Upper lobe of left lung (tissue), 6 donors: ENCODE measurements at regions not wholly inside any gene's neighbourhood (a gene's known extent, or its start where the extent isn't known, plus 50 kb on each side); places are given as distances from the start of the nearest gene placed in this dataset.
A peak's percentile ranks its signal among the peaks of the same experiment; 100 is the strongest.

Experiments
- ATAC-seq, 2 donors: fragments of 200-7000 bp; cut with Tn5 transposase; one replicate each; pipeline ENCODE4 v1.9.1; 2022; ENCODE audit warnings: mild to moderate bottlenecking in 2 of 2, moderate library complexity in 2 of 2; ENCODE audit not compliant: low FRiP score in 2 of 2
- DNase-seq, 2 donors: peaks; one replicate each; pipeline ENCODE4 v3.0.0-alpha.2; 2019 to 2020
- H3K27ac ChIP-seq, 4 donors: fragments of 200-600 bp; sonication (generic); one replicate each; pipeline ENCODE4 v1.5.1; 2016 to 2019
- H3K27me3 ChIP-seq, 4 donors: fragments of 200-600 bp; sonication (generic); one replicate each; pipeline ENCODE4 v1.5.1; 2017 to 2019
- H3K36me3 ChIP-seq, 4 donors: fragments of 200-600 bp; sonication (generic); one replicate each; pipeline ENCODE4 v1.5.1; 2016 to 2019
- H3K4me1 ChIP-seq, 4 donors: fragments of 200-600 bp; sonication (generic); one replicate each; pipeline ENCODE4 v1.5.1; 2018 to 2019
- H3K4me3 ChIP-seq, 4 donors: fragments of 200-600 bp; sonication (generic); one replicate each; pipeline ENCODE4 v1.5.1; 2017 to 2019; ENCODE audit warnings: mild to moderate bottlenecking in 2 of 4, moderate library complexity in 1 of 4
- H3K9me3 ChIP-seq, 4 donors: fragments of 200-600 bp; sonication (generic); one replicate each; pipeline ENCODE4 v1.5.1; 2018 to 2019
- CTCF ChIP-seq, 6 experiments: fragments of 450-650 bp in 4 of 6; fragments of 200-600 bp in 2 of 6; sonication (generic) in 2 of 6; IDR thresholded peaks; one replicate each; pipeline ENCODE4 v1.5.1; 2016 to 2019; ENCODE audit warnings: antibody characterized with exemption in 6 of 6
- EP300 ChIP-seq, 4 donors: sonication (generic); formaldehyde crosslinking; IDR thresholded peaks; one replicate each; pipeline ENCODE4 v1.5.1; 2017; ENCODE audit warnings: antibody characterized with exemption in 4 of 4, control low read depth in 2 of 4
- POLR2A ChIP-seq, 4 donors: fragments of 450-650 bp; IDR thresholded peaks; one replicate each; pipeline ENCODE4 v1.5.1; 2016 to 2017; ENCODE audit warnings: antibody characterized with exemption in 4 of 4, mild to moderate bottlenecking in 2 of 4
- POLR2AphosphoS5 ChIP-seq, 2 donors: sonication (generic); formaldehyde crosslinking; IDR thresholded peaks; one replicate each; pipeline ENCODE4 v1.5.1; 2017; ENCODE audit warnings: antibody characterized with exemption in 2 of 2
- WGBS, 2 donors: methylation state at CpG; one replicate each; pipeline ENCODE4 v1.1.5; 2017 to 2018; 5-methylcytosine and 5-hydroxymethylcytosine counted together
- donor health status: DM: no; HTN: no; CAD: no; lungs with moderate emphysema.
- donor health status: DM: no; HTN: yes; CAD: no; lungs with severe emphysema.

- Histone ChIP-seq H3K4me1 (peaks cover 0 to 22% (median 11%) of the 10 kb centered on the region in 4 donors), H3K36me3 (no peaks in the 10 kb centered on the region), H3K27me3 (no peaks in the 10 kb centered on the region), H3K4me3 (no peak overlapping the region), H3K27ac (no peak overlapping the region), H3K9me3 (no peaks in the 10 kb centered on the region)
- DNase-seq: no peak
- WGBS, 2 donors: 7 to 26% methylated on average over 1 of the region's 1 CpG
- no peak for TF ChIP-seq EP300 (IDR thresholded peaks at IDR 0.05)
- TF ChIP-seq CTCF (IDR thresholded peaks at IDR 0.05): no peak
- TF ChIP-seq POLR2A (IDR thresholded peaks at IDR 0.05): no peak
- no peak for TF ChIP-seq POLR2AphosphoS5 (IDR thresholded peaks at IDR 0.05)
- peak in 1 of 2 donors; percentile 36 for ATAC-seq
Measured at GRCh38 chr12:68445824-68446223, 113.7 kb upstream of the MDM1 start.

GRCh38 chr12:68446384-68446783, 114.2 kb upstream of the MDM1 start:
- peaks cover 3 to 27% (median 17%) of the 10 kb centered on the region in 4 donors for H3K4me1 ChIP-seq
- no peak overlapping the region for H3K4me3 ChIP-seq
- no peaks in the 10 kb centered on the region for H3K27me3 ChIP-seq
- H3K9me3 ChIP-seq: no peaks in the 10 kb centered on the region
- ATAC-seq (no peak), DNase-seq (no peak)
- no peak for TF ChIP-seq CTCF (IDR thresholded peaks at IDR 0.05)
- TF ChIP-seq POLR2AphosphoS5 (IDR thresholded peaks at IDR 0.05): no peak
- H3K36me3 ChIP-seq: no peaks in the 10 kb centered on the region
- 43 to 63% methylated on average over 1 of the region's 1 CpG for WGBS, 2 donors
- H3K27ac ChIP-seq: no peak overlapping the region

- Histone ChIP-seq H3K27ac (no peak overlapping the region), H3K9me3 (no peaks in the 10 kb centered on the region), H3K36me3 (no peaks in the 10 kb centered on the region), H3K27me3 (no peaks in the 10 kb centered on the region), H3K4me3 (no peak overlapping the region), H3K4me1 (peaks cover 11 to 35% (median 24%) of the 10 kb centered on the region in 4 donors)
- ATAC-seq (peak in 1 of 2 donors; percentile 26), DNase-seq (no peak)
- 43 to 44% methylated on average over 7 of the region's 7 CpGs for WGBS, 2 donors
- TF ChIP-seq EP300 (IDR thresholded peaks at IDR 0.05) (no peak), POLR2A (IDR thresholded peaks at IDR 0.05) (no peak), CTCF (IDR thresholded peaks at IDR 0.05) (no peak), POLR2AphosphoS5 (IDR thresholded peaks at IDR 0.05) (no peak)
Measured at GRCh38 chr12:68446901-68447796, 115.0 kb upstream of the MDM1 start.

DNA sequence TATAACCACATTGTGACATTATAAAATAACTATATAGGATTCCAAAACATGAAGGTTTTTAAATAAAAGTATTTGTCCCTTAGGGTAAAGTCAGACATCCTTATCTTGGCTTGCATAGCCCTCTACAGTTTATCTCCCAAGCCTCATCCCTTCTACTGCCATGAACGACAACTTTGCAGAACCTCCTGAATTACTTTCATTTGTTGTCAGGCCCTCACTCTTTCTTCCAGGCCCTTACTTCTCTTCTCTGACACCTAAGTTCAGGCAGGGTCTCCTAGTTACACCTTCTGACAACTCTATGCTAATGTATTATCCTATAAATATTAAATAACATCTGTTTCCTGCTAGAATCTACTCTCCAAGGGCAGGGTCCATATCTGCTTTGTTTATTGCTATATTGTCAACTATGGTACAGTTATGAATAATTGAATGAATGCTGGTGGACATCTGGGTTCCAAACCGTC, 115.7 kb upstream of the MDM1 start:
- H3K36me3 ChIP-seq: no peaks in the 10 kb centered on the region
- DNase-seq (no peak), ATAC-seq (no peak)
- 41 to 54% methylated on average over 2 of the region's 2 CpGs for WGBS, 2 donors
- H3K27me3 ChIP-seq: no peaks in the 10 kb centered on the region
- H3K9me3 ChIP-seq: no peaks in the 10 kb centered on the region
- H3K4me1 ChIP-seq: peaks cover 13 to 39% (median 27%) of the 10 kb centered on the region in 4 donors
- peak overlapping the region in 1 of 4 donors; percentile 19 for H3K27ac ChIP-seq
- H3K4me3 ChIP-seq: no peak overlapping the region
- TF ChIP-seq POLR2AphosphoS5 (IDR thresholded peaks at IDR 0.05) (no peak), CTCF (IDR thresholded peaks at IDR 0.05) (no peak), EP300 (IDR thresholded peaks at IDR 0.05) (no peak), POLR2A (IDR thresholded peaks at IDR 0.05) (no peak)
